H9 (cell line): ENCODE measurements at regions not wholly inside any gene's neighbourhood (a gene's known extent, or its start where the extent isn't known, plus 50 kb on each side); places are given as distances from the start of the nearest gene placed in this dataset.

Experiments used
- DNase-seq: peaks from one replicate; pipeline ENCODE4 v3.0.0-alpha.2; 2017
- H2AFZ ChIP-seq: one replicate; pipeline ENCODE4 v1.6.1; 2013; ENCODE audit warnings: mild to moderate bottlenecking, low read length, control low read depth, moderate library complexity
- H2AK5ac ChIP-seq: 2 replicates; pipeline ENCODE4 v1.6.1; 2013; ENCODE audit warnings: low read length, control low read depth, mixed read lengths; ENCODE audit not compliant: insufficient read length
- H2BK120ac ChIP-seq: one replicate; pipeline ENCODE4 v1.6.1; 2013; ENCODE audit warnings: low read depth, mild to moderate bottlenecking, low read length, control low read depth, inconsistent platforms; ENCODE audit not compliant: poor library complexity, severe bottlenecking
- H2BK12ac ChIP-seq: 2 replicates; pipeline ENCODE4 v1.6.1; 2013; ENCODE audit warnings: low read length, control low read depth, mixed read lengths, low read depth; ENCODE audit not compliant: insufficient read length
- H2BK15ac ChIP-seq: 2 replicates; pipeline ENCODE4 v1.6.1; 2013; ENCODE audit warnings: low read depth, low read length, control low read depth
- H2BK20ac ChIP-seq: one replicate; pipeline ENCODE4 v1.6.1; 2013; ENCODE audit warnings: low read depth, mild to moderate bottlenecking, low read length, control low read depth, inconsistent platforms; ENCODE audit not compliant: poor library complexity, severe bottlenecking
- H2BK5ac ChIP-seq: 2 replicates; pipeline ENCODE4 v1.6.1; 2013; ENCODE audit warnings: low read length, control low read depth, mixed read lengths; ENCODE audit not compliant: insufficient read length
- H3K14ac ChIP-seq: 2 replicates; pipeline ENCODE4 v1.6.1; 2013; ENCODE audit warnings: low read length, control low read depth; ENCODE audit not compliant: insufficient read depth
- H3K18ac ChIP-seq: 2 replicates; pipeline ENCODE4 v1.6.1; 2013; ENCODE audit warnings: low read depth, mild to moderate bottlenecking, mixed read lengths, low read length, control low read depth; ENCODE audit not compliant: insufficient read length
- H3K23ac ChIP-seq: 2 replicates; pipeline ENCODE4 v1.6.1; 2013; ENCODE audit warnings: low read length, control low read depth, mixed read lengths, low read depth; ENCODE audit not compliant: insufficient read length
- H3K23me2 ChIP-seq: 2 replicates; pipeline ENCODE4 v1.6.1; 2013; ENCODE audit warnings: low read depth, mild to moderate bottlenecking, mixed read lengths, low read length, control low read depth; ENCODE audit not compliant: insufficient read length, poor library complexity, severe bottlenecking
- H3K27ac ChIP-seq: 2 replicates; pipeline ENCODE4 v1.5.1; 2013; ENCODE audit warnings: low read length, control low read depth, mixed read lengths, low read depth; ENCODE audit not compliant: insufficient read length
- H3K27me3 ChIP-seq: 2 replicates; pipeline ENCODE4 v1.6.1; 2013; ENCODE audit warnings: low read length, control low read depth, inconsistent platforms; ENCODE audit not compliant: insufficient read depth
- H3K4ac ChIP-seq: 2 replicates; pipeline ENCODE4 v1.6.1; 2013; ENCODE audit warnings: low read depth, mild to moderate bottlenecking, control low read depth, inconsistent platforms, low read length, moderate library complexity
- H3K4me1 ChIP-seq: 2 replicates; pipeline ENCODE4 v1.6.1; 2013; ENCODE audit warnings: low read length, control low read depth, inconsistent platforms; ENCODE audit not compliant: insufficient read depth
- H3K4me2 ChIP-seq: 2 replicates; pipeline ENCODE4 v1.6.1; 2013; ENCODE audit warnings: low read length, control low read depth, mixed read lengths; ENCODE audit not compliant: insufficient read length, insufficient read depth
- H3K56ac ChIP-seq: 2 replicates; pipeline ENCODE4 v1.6.1; 2013; ENCODE audit warnings: low read depth, mild to moderate bottlenecking, mixed read lengths, low read length, control low read depth; ENCODE audit not compliant: insufficient read length
- H3K79me1 ChIP-seq: 2 replicates; pipeline ENCODE4 v1.6.1; 2013; ENCODE audit warnings: low read depth, mild to moderate bottlenecking, moderate library complexity, low read length, control low read depth, inconsistent platforms; ENCODE audit not compliant: insufficient read depth, poor library complexity, severe bottlenecking
- H3K79me2 ChIP-seq: 2 replicates; pipeline ENCODE4 v1.6.1; 2013; ENCODE audit warnings: low read length, control low read depth, inconsistent platforms; ENCODE audit not compliant: insufficient read depth
- H3K9ac ChIP-seq: 2 replicates; pipeline ENCODE4 v1.6.1; 2013; ENCODE audit warnings: low read length, control low read depth, mixed read lengths; ENCODE audit not compliant: insufficient read length; ENCODE audit errors: extremely low read depth
- H3K9me3 ChIP-seq: one replicate; pipeline ENCODE4 v1.6.1; 2013; ENCODE audit warnings: low read depth, low read length, inconsistent platforms; ENCODE audit not compliant: control insufficient read depth
- H3T11ph ChIP-seq: one replicate; pipeline ENCODE4 v1.6.1; 2013; ENCODE audit warnings: mild to moderate bottlenecking, low read length, control low read depth, inconsistent platforms
- H4K20me1 ChIP-seq: one replicate; pipeline ENCODE4 v1.6.1; 2013; ENCODE audit not compliant: control insufficient read depth, insufficient read length, insufficient read depth
- H4K5ac ChIP-seq: 2 replicates; pipeline ENCODE4 v1.6.1; 2013; ENCODE audit warnings: low read depth, mild to moderate bottlenecking, mixed read lengths, low read length, control low read depth; ENCODE audit not compliant: insufficient read length
- H4K8ac ChIP-seq: replicated peaks from 2 replicates; pipeline ENCODE4 v1.6.1; 2013; ENCODE audit warnings: low read length, control low read depth, mixed read lengths, low read depth; ENCODE audit not compliant: insufficient read length
- H4K91ac ChIP-seq: 2 replicates; pipeline ENCODE4 v1.6.1; 2013; ENCODE audit warnings: low read depth, mild to moderate bottlenecking, moderate library complexity, mixed read lengths, low read length, control low read depth; ENCODE audit not compliant: insufficient read length
- H3K27ac Mint-ChIP-seq, 3 experiments: 2 replicates in 2 of 3; 3 replicates in 1 of 3; pipeline ENCODE4 v1.8.0; 2020 to 2021; ENCODE audit warnings: mixed read lengths in 3 of 3, mild to moderate bottlenecking in 1 of 3, moderate library complexity in 1 of 3
- H3K27me3 Mint-ChIP-seq: 2 replicates; pipeline ENCODE4 v1.8.0; 2021; ENCODE audit warnings: low read depth, mild to moderate bottlenecking, moderate library complexity, mixed read lengths
- H3K36me3 Mint-ChIP-seq, 3 experiments: 2 replicates in 2 of 3; 3 replicates in 1 of 3; pipeline ENCODE4 v1.8.0; 2020 to 2021; ENCODE audit warnings: low read depth in 3 of 3, mixed read lengths in 3 of 3; ENCODE audit not compliant: insufficient read depth in 1 of 3
- H3K4me1 Mint-ChIP-seq, 2 experiments: 2 replicates each; pipeline ENCODE4 v1.8.0; 2020; ENCODE audit warnings: mixed read lengths in 2 of 2
- H3K4me3 Mint-ChIP-seq, 2 experiments: 2 replicates in 1 of 2; 3 replicates in 1 of 2; pipeline ENCODE4 v1.8.0; 2020 to 2021; ENCODE audit warnings: mild to moderate bottlenecking in 2 of 2, mixed read lengths in 2 of 2, moderate library complexity in 1 of 2
- H3K9me3 Mint-ChIP-seq, 2 experiments: 2 replicates in 1 of 2; 3 replicates in 1 of 2; pipeline ENCODE4 v1.8.0; 2020; ENCODE audit warnings: mild to moderate bottlenecking in 2 of 2, mixed read lengths in 2 of 2, moderate library complexity in 1 of 2
- TF ChIP-seq, protein P1 (sequence below): fragments of 200-600 bp; sonication (generic); conservative IDR thresholded peaks from 3 replicates; pipeline ENCODE4 v1.8.0; 2021; ENCODE audit warnings: antibody characterized with exemption, mild to moderate bottlenecking

DNA sequence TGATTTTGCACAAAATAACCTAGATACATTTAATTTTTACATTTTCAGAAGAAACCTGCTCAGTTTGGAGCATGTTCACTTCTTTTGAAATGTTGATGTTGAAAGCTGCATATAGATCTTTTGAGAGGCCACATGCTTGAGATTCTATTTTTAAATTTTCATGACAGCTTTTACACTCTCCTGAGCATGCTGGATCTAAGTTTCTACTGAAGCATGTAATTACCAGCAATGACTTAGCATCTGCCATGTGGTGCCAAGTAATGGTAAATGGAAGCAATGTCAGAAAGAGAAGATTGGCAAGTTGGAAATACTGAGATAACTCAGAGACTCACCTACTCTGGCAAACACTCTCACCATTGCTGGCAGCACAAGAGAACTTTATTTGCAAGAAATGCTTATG, 310.6 kb downstream of the NSUN3 start:
- no peak overlapping the region for H3K27ac Mint-ChIP-seq
- no peak overlapping the region for H3K4ac ChIP-seq
- H4K20me1 ChIP-seq: no peaks in the 10 kb centered on the region
- H2BK120ac ChIP-seq: no peak overlapping the region
- no peak overlapping the region for H3K18ac ChIP-seq
- no peaks in the 10 kb centered on the region for H3K23me2 ChIP-seq
- TF ChIP-seq, protein P1, sequence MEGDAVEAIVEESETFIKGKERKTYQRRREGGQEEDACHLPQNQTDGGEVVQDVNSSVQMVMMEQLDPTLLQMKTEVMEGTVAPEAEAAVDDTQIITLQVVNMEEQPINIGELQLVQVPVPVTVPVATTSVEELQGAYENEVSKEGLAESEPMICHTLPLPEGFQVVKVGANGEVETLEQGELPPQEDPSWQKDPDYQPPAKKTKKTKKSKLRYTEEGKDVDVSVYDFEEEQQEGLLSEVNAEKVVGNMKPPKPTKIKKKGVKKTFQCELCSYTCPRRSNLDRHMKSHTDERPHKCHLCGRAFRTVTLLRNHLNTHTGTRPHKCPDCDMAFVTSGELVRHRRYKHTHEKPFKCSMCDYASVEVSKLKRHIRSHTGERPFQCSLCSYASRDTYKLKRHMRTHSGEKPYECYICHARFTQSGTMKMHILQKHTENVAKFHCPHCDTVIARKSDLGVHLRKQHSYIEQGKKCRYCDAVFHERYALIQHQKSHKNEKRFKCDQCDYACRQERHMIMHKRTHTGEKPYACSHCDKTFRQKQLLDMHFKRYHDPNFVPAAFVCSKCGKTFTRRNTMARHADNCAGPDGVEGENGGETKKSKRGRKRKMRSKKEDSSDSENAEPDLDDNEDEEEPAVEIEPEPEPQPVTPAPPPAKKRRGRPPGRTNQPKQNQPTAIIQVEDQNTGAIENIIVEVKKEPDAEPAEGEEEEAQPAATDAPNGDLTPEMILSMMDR: no peak
- H3K27me3 Mint-ChIP-seq: no peaks in the 10 kb centered on the region
- no peak overlapping the region for H3K9ac ChIP-seq
- no peak overlapping the region for H2BK5ac ChIP-seq
- no peak overlapping the region for H2BK20ac ChIP-seq
- H4K91ac ChIP-seq: no peak overlapping the region
- no peaks in the 10 kb centered on the region for H3K79me1 ChIP-seq
- H3K27me3 ChIP-seq: no peaks in the 10 kb centered on the region
- H3K23ac ChIP-seq: no peak overlapping the region
- no peak overlapping the region for H2AK5ac ChIP-seq
- peaks cover 0 to 7% (median 4%) of the 10 kb centered on the region in 3 experiments; a peak in 3 of 7 replicates for H3K36me3 Mint-ChIP-seq
- no peak overlapping the region for H3K4me2 ChIP-seq
- no peaks in the 10 kb centered on the region for H3K4me1 ChIP-seq
- H4K5ac ChIP-seq: no peak overlapping the region
- H3K4me1 Mint-ChIP-seq: peaks cover 26 to 28% of the 10 kb centered on the region in 2 experiments
- no peaks in the 10 kb centered on the region for H3K79me2 ChIP-seq
- no peak overlapping the region for H3K14ac ChIP-seq
- no peak overlapping the region for H3K4me3 Mint-ChIP-seq
- no peak overlapping the region for H3K56ac ChIP-seq
- no peak overlapping the region for H2AFZ ChIP-seq
- DNase-seq: no peak
- H3K27ac ChIP-seq: no peak overlapping the region
- no peak overlapping the region for H4K8ac ChIP-seq
- no peak overlapping the region for H2BK15ac ChIP-seq
- no peak overlapping the region for H2BK12ac ChIP-seq
- peaks cover 0 to 13% of the 10 kb centered on the region in 2 experiments; a peak in 4 of 5 replicates for H3K9me3 Mint-ChIP-seq
- H3T11ph ChIP-seq: no peak overlapping the region
- no peaks in the 10 kb centered on the region for H3K9me3 ChIP-seq
